Peyer's patch (tissue), 4 donors: ENCODE measurements at regions not wholly inside any gene's neighbourhood (a gene's known extent, or its start where the extent isn't known, plus 50 kb on each side); places are given as distances from the start of the nearest gene placed in this dataset.
"Not testable (repeated sequence)": the region's sequence is repeated elsewhere in the genome, so short reads cannot be mapped to it uniquely, and the experiment has no call there.

Source experiments
- DNase-seq, 3 donors: peaks; one replicate each; pipeline ENCODE4 v3.0.0-alpha.2; 2017 to 2019
- H3K27ac ChIP-seq, 4 donors: fragments of 200-600 bp; sonication (generic); one replicate each; pipeline ENCODE4 v1.5.1; 2016 to 2019
- H3K27me3 ChIP-seq, 2 donors: fragments of 200-600 bp; sonication (generic); one replicate each; pipeline ENCODE4 v1.5.1; 2019
- H3K36me3 ChIP-seq, 3 donors: fragments of 200-600 bp; sonication (generic); one replicate each; pipeline ENCODE4 v1.5.1; 2016 to 2019
- H3K4me1 ChIP-seq, 4 donors: fragments of 200-600 bp; sonication (generic); one replicate each; pipeline ENCODE4 v1.5.1; 2016 to 2019
- H3K4me3 ChIP-seq, 4 donors: fragments of 200-600 bp; sonication (generic); 1 replicate in 3 of 4; 2 replicates in 1 of 4; pipeline ENCODE4 v1.5.1; 2016 to 2019; ENCODE audit warnings: mild to moderate bottlenecking in 1 of 4
- H3K9me3 ChIP-seq, 4 donors: fragments of 200-600 bp; sonication (generic); one replicate each; pipeline ENCODE4 v1.5.1; 2016 to 2019; ENCODE audit warnings: mild to moderate bottlenecking in 1 of 4
- CTCF ChIP-seq, 6 experiments: fragments of 450-650 bp in 4 of 6; fragments of 200-600 bp in 2 of 6; sonication (generic) in 1 of 6; IDR thresholded peaks; one replicate each; pipeline ENCODE4 v1.5.1; 2017 to 2019; ENCODE audit warnings: antibody characterized with exemption in 6 of 6, mild to moderate bottlenecking in 3 of 6, moderate library complexity in 1 of 6
- POLR2A ChIP-seq, 2 donors: fragments of 450-650 bp; IDR thresholded peaks; one replicate each; pipeline ENCODE4 v1.5.1; 2017; ENCODE audit warnings: antibody characterized with exemption in 2 of 2, mild to moderate bottlenecking in 2 of 2, moderate library complexity in 2 of 2

GRCh38 chr14:38662781-38663180 lies 406.9 kb upstream of the CLEC14A start:
- H3K27ac ChIP-seq = no peak overlapping the region
- TF ChIP-seq CTCF (IDR thresholded peaks at IDR 0.05) (no peak), POLR2A (IDR thresholded peaks at IDR 0.05) (no peak)
- DNase-seq = no peak

GRCh38 chr14:38646391-38646790 lies 390.5 kb upstream of the CLEC14A start:
- no peak for DNase-seq
- H3K4me3 ChIP-seq = no peak overlapping the region
- no peaks in the 10 kb centered on the region for H3K4me1 ChIP-seq
- no peaks in the 10 kb centered on the region for H3K36me3 ChIP-seq
- no peaks in the 10 kb centered on the region for H3K27me3 ChIP-seq
- TF ChIP-seq POLR2A (IDR thresholded peaks at IDR 0.05) = no peak
- no peak for TF ChIP-seq CTCF (IDR thresholded peaks at IDR 0.05)
- H3K27ac ChIP-seq = no peak overlapping the region
- no peaks in the 10 kb centered on the region for H3K9me3 ChIP-seq

More at GRCh38 chr14:38662781-38663180, 406.9 kb upstream of the CLEC14A start:
- Histone ChIP-seq H3K27me3 (no peaks in the 10 kb centered on the region), H3K9me3 (no peaks in the 10 kb centered on the region), H3K4me3 (no peak overlapping the region), H3K36me3 (no peaks in the 10 kb centered on the region), H3K4me1 (no peaks in the 10 kb centered on the region)

- H3K4me1 ChIP-seq, DNase-seq, H3K27ac ChIP-seq, H3K4me3 ChIP-seq, H3K9me3 ChIP-seq, H3K27me3 ChIP-seq, H3K36me3 ChIP-seq: not testable (repeated sequence)
These were observed 379.0 kb upstream of the CLEC14A start for GRCh38 chr14:38634913-38635312.

- no peak overlapping the region for H3K4me3 ChIP-seq
- no peak for DNase-seq
- no peaks in the 10 kb centered on the region for H3K9me3 ChIP-seq
- no peaks in the 10 kb centered on the region for H3K36me3 ChIP-seq
- H3K27ac ChIP-seq = no peak overlapping the region
- H3K4me1 ChIP-seq = no peaks in the 10 kb centered on the region
- TF ChIP-seq POLR2A (IDR thresholded peaks at IDR 0.05) = no peak
- no peak for TF ChIP-seq CTCF (IDR thresholded peaks at IDR 0.05)
- H3K27me3 ChIP-seq = no peaks in the 10 kb centered on the region
These were observed 373.5 kb upstream of the CLEC14A start for GRCh38 chr14:38629412-38629811.

- Histone ChIP-seq H3K27me3 (no peaks in the 10 kb centered on the region), H3K36me3 (no peaks in the 10 kb centered on the region), H3K9me3 (no peaks in the 10 kb centered on the region), H3K4me1 (no peaks in the 10 kb centered on the region), H3K27ac (no peak overlapping the region), H3K4me3 (no peak overlapping the region)
- no peak for DNase-seq
- TF ChIP-seq POLR2A (IDR thresholded peaks at IDR 0.05) = no peak
These were observed 371.3 kb upstream of the CLEC14A start for GRCh38 chr14:38627163-38627562.

- no peaks in the 10 kb centered on the region for H3K36me3 ChIP-seq
- no peaks in the 10 kb centered on the region for H3K4me1 ChIP-seq
- no peak for DNase-seq
- no peak overlapping the region for H3K27ac ChIP-seq
- no peaks in the 10 kb centered on the region for H3K27me3 ChIP-seq
- H3K4me3 ChIP-seq = no peak overlapping the region
- no peaks in the 10 kb centered on the region for H3K9me3 ChIP-seq
- TF ChIP-seq POLR2A (IDR thresholded peaks at IDR 0.05) (no peak), CTCF (IDR thresholded peaks at IDR 0.05) (no peak)
These were observed 367.8 kb upstream of the CLEC14A start for GRCh38 chr14:38623661-38624060.

GRCh38 chr14:38618514-38618913 lies 362.6 kb upstream of the CLEC14A start:
- no peak for DNase-seq
- Histone ChIP-seq H3K4me3 (no peak overlapping the region), H3K9me3 (no peaks in the 10 kb centered on the region), H3K27ac (no peak overlapping the region), H3K4me1 (no peaks in the 10 kb centered on the region), H3K36me3 (no peaks in the 10 kb centered on the region), H3K27me3 (no peaks in the 10 kb centered on the region)
- TF ChIP-seq POLR2A (IDR thresholded peaks at IDR 0.05) = no peak
- no peak for TF ChIP-seq CTCF (IDR thresholded peaks at IDR 0.05)
